K562 (cell line): ENCODE measurements at regions not wholly inside any gene's neighbourhood (a gene's known extent, or its start where the extent isn't known, plus 50 kb on each side); places are given as distances from the start of the nearest gene placed in this dataset.

ENCODE experiments used
- ATAC-seq: fragments of 200-7000 bp; cut with Tn5 transposase; 3 replicates; pipeline ENCODE4 v1.9.1; 2020; ENCODE audit warnings: moderate library complexity
- BruUV-seq: library from RNA; stranded (reverse); fragments of 400-500 nt; replicated peaks from 2 replicates; lab custom pipeline; 2021; lab: Mats Ljungman, UMichigan
- CTCF ChIA-PET: fragments of 300-600 bp; formaldehyde crosslinking; extraction: SDS; loops from one replicate; lab custom pipeline; 2021; ENCODE audit warnings: low intra/inter-chr PET ratio; lab: Yijun Ruan, JAX
- POLR2A ChIA-PET: fragments of 300-600, 350-650 bp; sonication (Branson Sonifier 250); formaldehyde crosslinking; extraction: SDS; loops from one replicate; lab custom pipeline; 2021; ENCODE audit warnings: antibody characterized with exemption, inconsistent platforms; lab: Yijun Ruan, JAX
- DNase-seq, 4 experiments: peaks; one replicate each; pipeline versions ENCODE4 v3.0.0 to v3.0.0-alpha.2; 2011 to 2018; ENCODE audit warnings: low spot score in 3 of 4, mixed read lengths in 3 of 4; ENCODE audit errors: extremely low read depth in 1 of 4
- FAIRE-seq: peaks from 2 replicates; lab custom pipeline; 2011; peaks lifted over from hg19 to GRCh38; lab: Jason Lieb, UNC
- H2AFZ ChIP-seq: 2 replicates; pipeline ENCODE4 v1.6.0; 2011; ENCODE audit warnings: low read depth, low read length, control low read depth, inconsistent platforms
- H3K27ac ChIP-seq: fragments of 200-600 bp; 3 replicates; pipeline ENCODE4 v1.8.0; 2011; ENCODE audit warnings: low read depth, mild to moderate bottlenecking, control low read depth, inconsistent platforms, low read length, moderate library complexity, mixed read lengths; ENCODE audit errors: extremely low read depth
- H3K27me3 ChIP-seq, 2 experiments: fragments of 300-600 bp in 1 of 2; 2 replicates in 1 of 2; 3 replicates in 1 of 2; pipeline versions ENCODE4 v1.6.0 to v1.8.0; 2011; ENCODE audit warnings: inconsistent platforms in 2 of 2, low read length in 2 of 2, mild to moderate bottlenecking in 1 of 2, mixed read lengths in 1 of 2, moderate library complexity in 1 of 2; ENCODE audit not compliant: control insufficient read depth in 2 of 2, insufficient read depth in 2 of 2
- H3K36me3 ChIP-seq: fragments of 300-600 bp; 3 replicates; pipeline ENCODE4 v1.8.0; 2011; ENCODE audit warnings: mild to moderate bottlenecking, low read length, inconsistent platforms; ENCODE audit not compliant: control insufficient read depth, insufficient read depth
- H3K4me1 ChIP-seq, 2 experiments: fragments of 200-600 bp in 1 of 2; replicated peaks in 1 of 2; 2 replicates in 1 of 2; 3 replicates in 1 of 2; pipeline versions ENCODE4 v1.5.1 to v1.8.0; 2011; ENCODE audit warnings: inconsistent platforms in 2 of 2, low read length in 2 of 2, mild to moderate bottlenecking in 1 of 2, mixed read lengths in 1 of 2, moderate library complexity in 1 of 2; ENCODE audit not compliant: control insufficient read depth in 2 of 2, insufficient read depth in 2 of 2
- H3K4me2 ChIP-seq: 2 replicates; pipeline ENCODE4 v1.6.1; 2011; ENCODE audit warnings: low read length, control low read depth, inconsistent platforms, mixed read lengths; ENCODE audit not compliant: insufficient read depth
- H3K4me3 ChIP-seq: fragments of 200-600 bp; sonication (generic), shearing (Covaris generic); 2 replicates; pipeline ENCODE4 v1.5.1; 2016; ENCODE audit warnings: control low read depth, inconsistent platforms
- H3K79me2 ChIP-seq: fragments of 200-600 bp; 3 replicates; pipeline ENCODE4 v1.8.0; 2011; ENCODE audit warnings: low read length, inconsistent platforms; ENCODE audit not compliant: control insufficient read depth, insufficient read depth
- H3K9ac ChIP-seq, 2 experiments: 2 replicates each; pipeline versions ENCODE4 v1.6.0 to v1.6.1; 2011; ENCODE audit warnings: low read depth in 2 of 2, low read length in 2 of 2, control low read depth in 1 of 2, inconsistent platforms in 1 of 2, mild to moderate bottlenecking in 1 of 2, mixed read lengths in 1 of 2; ENCODE audit not compliant: insufficient read depth in 1 of 2
- H3K9me1 ChIP-seq: one replicate; pipeline ENCODE4 v1.6.0; 2011; ENCODE audit warnings: inconsistent platforms, mild to moderate bottlenecking, low read length, moderate library complexity; ENCODE audit not compliant: control insufficient read depth, insufficient read depth
- H3K9me3 ChIP-seq: replicated peaks from 2 replicates; pipeline ENCODE4 v1.5.1; 2011; ENCODE audit warnings: low read depth, low read length, inconsistent platforms; ENCODE audit not compliant: control insufficient read depth, insufficient read depth
- H4K20me1 ChIP-seq: replicated peaks from 2 replicates; pipeline ENCODE4 v1.6.1; 2011; ENCODE audit warnings: low read length, inconsistent platforms, mixed read lengths; ENCODE audit not compliant: control insufficient read depth, insufficient read depth
- FOXJ2 ChIP-seq: fragments of 200-800 bp; sonication (Bioruptor generic); IDR thresholded peaks from 2 replicates; pipeline ENCODE4 v1.6.1; 2016; ENCODE audit warnings: missing genetic modification characterization, missing compliant biosample characterization
- FOXJ3 ChIP-seq: sonication (generic); formaldehyde crosslinking; IDR thresholded peaks from 2 replicates; pipeline ENCODE4 v1.4.0; 2020; ENCODE audit warnings: mild to moderate bottlenecking, missing genetic modification reagents
- NRF1 ChIP-seq, 2 experiments: fragments of 450-650 bp; IDR thresholded peaks in 1 of 2; conservative IDR thresholded peaks in 1 of 2; 2 replicates each; pipeline ENCODE4 v1.6.1; 2014; ENCODE audit warnings: mild to moderate bottlenecking in 2 of 2
- PCBP1 ChIP-seq: fragments of 200-400 bp; formaldehyde crosslinking; IDR thresholded peaks from 2 replicates; pipeline ENCODE4 v1.6.1; 2018; ENCODE audit warnings: mild to moderate bottlenecking, low read depth, low read length; ENCODE audit not compliant: poor library complexity, severe bottlenecking
- TCFL5 ChIP-seq: fragments of 250-450 bp; sonication (Bioruptor Pico); conservative IDR thresholded peaks from 2 replicates; pipeline ENCODE4 v1.6.1; 2021; ENCODE audit warnings: mild to moderate bottlenecking, moderate library complexity, matching md5 sums
- ZFX ChIP-seq: sonication (generic); formaldehyde crosslinking; IDR thresholded peaks from 2 replicates; pipeline ENCODE4 v1.8.0; 2022; ENCODE audit warnings: mild to moderate bottlenecking, missing genetic modification reagents, moderate library complexity
- in situ Hi-C: fragments of 300-500 bp; cut with MboI; formaldehyde crosslinking; loops from 4 replicates; pipeline ENCODE4 v1.15.0; 2018; ENCODE audit warnings: inconsistent platforms, mixed read lengths
- intact Hi-C: fragments of 100-400 bp; cut with micrococcal nuclease; formaldehyde crosslinking; loops from 2 replicates; pipeline ENCODE4 v1.14.2; 2022
- TF ChIP-seq, protein P1 (sequence below), 2 experiments: fragments of 450-650 bp; IDR thresholded peaks; 2 replicates each; pipeline ENCODE4 v1.6.1; 2018; ENCODE audit warnings: mild to moderate bottlenecking in 2 of 2, low read depth in 1 of 2; ENCODE audit not compliant: partially characterized antibody in 2 of 2
- TF ChIP-seq, protein P2 (sequence below): fragments of 250-450 bp; sonication (Bioruptor Pico); IDR thresholded peaks from 2 replicates; pipeline ENCODE4 v1.4.0; 2020; ENCODE audit warnings: mild to moderate bottlenecking, moderate library complexity, borderline replicate concordance
- TF ChIP-seq, protein P3 (sequence below): sonication (generic); formaldehyde crosslinking; IDR thresholded peaks from 2 replicates; pipeline ENCODE4 v1.9.0; 2022; ENCODE audit warnings: mild to moderate bottlenecking, missing genetic modification reagents
- TF ChIP-seq, protein P4 (sequence below): sonication (generic); formaldehyde crosslinking; IDR thresholded peaks from 2 replicates; pipeline ENCODE4 v1.5.0; 2020; ENCODE audit warnings: missing genetic modification reagents

DNA sequence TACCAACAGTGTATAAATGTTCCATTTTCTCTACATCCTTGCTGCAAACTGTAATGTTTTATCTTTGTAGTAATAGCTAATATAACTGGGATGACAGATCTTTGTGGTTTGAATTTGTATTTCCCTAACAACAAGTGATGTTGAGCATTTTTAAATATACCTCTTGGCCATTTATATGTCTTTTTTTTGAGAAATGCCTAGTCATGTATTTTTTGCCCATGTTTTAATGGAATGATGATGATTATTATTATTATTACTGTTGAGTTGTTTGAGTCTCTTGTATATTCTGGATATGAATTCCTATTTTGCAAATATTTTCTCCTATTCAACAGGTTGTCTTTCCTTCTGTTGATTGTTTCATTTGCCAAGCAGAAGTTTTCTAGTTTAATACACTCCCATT lies 654.9 kb downstream of the ZPLD1 start:
- in situ Hi-C loops, result no loop called here
- no peaks in the 10 kb centered on the region for H3K36me3 ChIP-seq
- POLR2A ChIA-PET, result no interaction called here
- H3K4me3 ChIP-seq, result no peak overlapping the region
- no peak overlapping the region for H3K4me2 ChIP-seq
- BruUV-seq, result no TSS peak
- ATAC-seq, result no peak
- H3K79me2 ChIP-seq, result no peaks in the 10 kb centered on the region
- H3K27me3 ChIP-seq, result no peaks in the 10 kb centered on the region
- H3K9me3 ChIP-seq, result no peaks in the 10 kb centered on the region
- H3K9me1 ChIP-seq, result no peaks in the 10 kb centered on the region
- H2AFZ ChIP-seq, result no peak overlapping the region
- no peaks in the 10 kb centered on the region for H3K4me1 ChIP-seq
- CTCF ChIA-PET, result no interaction called here
- no peak overlapping the region for H3K9ac ChIP-seq
- no peaks in the 10 kb centered on the region for H4K20me1 ChIP-seq
- intact Hi-C loops, result no loop called here
- TF ChIP-seq, protein P1, sequence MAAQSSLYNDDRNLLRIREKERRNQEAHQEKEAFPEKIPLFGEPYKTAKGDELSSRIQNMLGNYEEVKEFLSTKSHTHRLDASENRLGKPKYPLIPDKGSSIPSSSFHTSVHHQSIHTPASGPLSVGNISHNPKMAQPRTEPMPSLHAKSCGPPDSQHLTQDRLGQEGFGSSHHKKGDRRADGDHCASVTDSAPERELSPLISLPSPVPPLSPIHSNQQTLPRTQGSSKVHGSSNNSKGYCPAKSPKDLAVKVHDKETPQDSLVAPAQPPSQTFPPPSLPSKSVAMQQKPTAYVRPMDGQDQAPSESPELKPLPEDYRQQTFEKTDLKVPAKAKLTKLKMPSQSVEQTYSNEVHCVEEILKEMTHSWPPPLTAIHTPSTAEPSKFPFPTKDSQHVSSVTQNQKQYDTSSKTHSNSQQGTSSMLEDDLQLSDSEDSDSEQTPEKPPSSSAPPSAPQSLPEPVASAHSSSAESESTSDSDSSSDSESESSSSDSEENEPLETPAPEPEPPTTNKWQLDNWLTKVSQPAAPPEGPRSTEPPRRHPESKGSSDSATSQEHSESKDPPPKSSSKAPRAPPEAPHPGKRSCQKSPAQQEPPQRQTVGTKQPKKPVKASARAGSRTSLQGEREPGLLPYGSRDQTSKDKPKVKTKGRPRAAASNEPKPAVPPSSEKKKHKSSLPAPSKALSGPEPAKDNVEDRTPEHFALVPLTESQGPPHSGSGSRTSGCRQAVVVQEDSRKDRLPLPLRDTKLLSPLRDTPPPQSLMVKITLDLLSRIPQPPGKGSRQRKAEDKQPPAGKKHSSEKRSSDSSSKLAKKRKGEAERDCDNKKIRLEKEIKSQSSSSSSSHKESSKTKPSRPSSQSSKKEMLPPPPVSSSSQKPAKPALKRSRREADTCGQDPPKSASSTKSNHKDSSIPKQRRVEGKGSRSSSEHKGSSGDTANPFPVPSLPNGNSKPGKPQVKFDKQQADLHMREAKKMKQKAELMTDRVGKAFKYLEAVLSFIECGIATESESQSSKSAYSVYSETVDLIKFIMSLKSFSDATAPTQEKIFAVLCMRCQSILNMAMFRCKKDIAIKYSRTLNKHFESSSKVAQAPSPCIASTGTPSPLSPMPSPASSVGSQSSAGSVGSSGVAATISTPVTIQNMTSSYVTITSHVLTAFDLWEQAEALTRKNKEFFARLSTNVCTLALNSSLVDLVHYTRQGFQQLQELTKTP (IDR thresholded peaks at IDR 0.05; ENCODE audit: low read depth in 1 of 2, partially characterized antibody in 2 of 2), result no peak
- TF ChIP-seq PCBP1 (no peak), ZFX (CRISPR knock-in tag) (no peak), FOXJ3 (CRISPR knock-in tag) (no peak), NRF1 (conservative IDR thresholded peaks at IDR 0.05 in 1 of 2, IDR thresholded peaks at IDR 0.05 in 1 of 2) (no peak), TCFL5 (CRISPR knock-in tag) (no peak), FOXJ2 (tag) (no peak)
- TF ChIP-seq, protein P2, sequence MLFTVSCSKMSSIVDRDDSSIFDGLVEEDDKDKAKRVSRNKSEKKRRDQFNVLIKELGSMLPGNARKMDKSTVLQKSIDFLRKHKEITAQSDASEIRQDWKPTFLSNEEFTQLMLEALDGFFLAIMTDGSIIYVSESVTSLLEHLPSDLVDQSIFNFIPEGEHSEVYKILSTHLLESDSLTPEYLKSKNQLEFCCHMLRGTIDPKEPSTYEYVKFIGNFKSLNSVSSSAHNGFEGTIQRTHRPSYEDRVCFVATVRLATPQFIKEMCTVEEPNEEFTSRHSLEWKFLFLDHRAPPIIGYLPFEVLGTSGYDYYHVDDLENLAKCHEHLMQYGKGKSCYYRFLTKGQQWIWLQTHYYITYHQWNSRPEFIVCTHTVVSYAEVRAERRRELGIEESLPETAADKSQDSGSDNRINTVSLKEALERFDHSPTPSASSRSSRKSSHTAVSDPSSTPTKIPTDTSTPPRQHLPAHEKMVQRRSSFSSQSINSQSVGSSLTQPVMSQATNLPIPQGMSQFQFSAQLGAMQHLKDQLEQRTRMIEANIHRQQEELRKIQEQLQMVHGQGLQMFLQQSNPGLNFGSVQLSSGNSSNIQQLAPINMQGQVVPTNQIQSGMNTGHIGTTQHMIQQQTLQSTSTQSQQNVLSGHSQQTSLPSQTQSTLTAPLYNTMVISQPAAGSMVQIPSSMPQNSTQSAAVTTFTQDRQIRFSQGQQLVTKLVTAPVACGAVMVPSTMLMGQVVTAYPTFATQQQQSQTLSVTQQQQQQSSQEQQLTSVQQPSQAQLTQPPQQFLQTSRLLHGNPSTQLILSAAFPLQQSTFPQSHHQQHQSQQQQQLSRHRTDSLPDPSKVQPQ (CRISPR knock-in tag), result no peak
- TF ChIP-seq, protein P3, sequence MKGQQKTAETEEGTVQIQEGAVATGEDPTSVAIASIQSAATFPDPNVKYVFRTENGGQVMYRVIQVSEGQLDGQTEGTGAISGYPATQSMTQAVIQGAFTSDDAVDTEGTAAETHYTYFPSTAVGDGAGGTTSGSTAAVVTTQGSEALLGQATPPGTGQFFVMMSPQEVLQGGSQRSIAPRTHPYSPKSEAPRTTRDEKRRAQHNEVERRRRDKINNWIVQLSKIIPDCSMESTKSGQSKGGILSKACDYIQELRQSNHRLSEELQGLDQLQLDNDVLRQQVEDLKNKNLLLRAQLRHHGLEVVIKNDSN (CRISPR knock-in tag), result no peak
- TF ChIP-seq, protein P4, sequence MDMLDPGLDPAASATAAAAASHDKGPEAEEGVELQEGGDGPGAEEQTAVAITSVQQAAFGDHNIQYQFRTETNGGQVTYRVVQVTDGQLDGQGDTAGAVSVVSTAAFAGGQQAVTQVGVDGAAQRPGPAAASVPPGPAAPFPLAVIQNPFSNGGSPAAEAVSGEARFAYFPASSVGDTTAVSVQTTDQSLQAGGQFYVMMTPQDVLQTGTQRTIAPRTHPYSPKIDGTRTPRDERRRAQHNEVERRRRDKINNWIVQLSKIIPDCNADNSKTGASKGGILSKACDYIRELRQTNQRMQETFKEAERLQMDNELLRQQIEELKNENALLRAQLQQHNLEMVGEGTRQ (CRISPR knock-in tag), result no peak
- no peak overlapping the region for H3K27ac ChIP-seq
- FAIRE-seq, result no peak
- DNase-seq, result no peak
